ENCODE measurements at regions not wholly inside any gene's neighbourhood (a gene's known extent, or its start where the extent isn't known, plus 50 kb on each side); places are given as distances from the start of the nearest gene placed in this dataset.

DNA sequence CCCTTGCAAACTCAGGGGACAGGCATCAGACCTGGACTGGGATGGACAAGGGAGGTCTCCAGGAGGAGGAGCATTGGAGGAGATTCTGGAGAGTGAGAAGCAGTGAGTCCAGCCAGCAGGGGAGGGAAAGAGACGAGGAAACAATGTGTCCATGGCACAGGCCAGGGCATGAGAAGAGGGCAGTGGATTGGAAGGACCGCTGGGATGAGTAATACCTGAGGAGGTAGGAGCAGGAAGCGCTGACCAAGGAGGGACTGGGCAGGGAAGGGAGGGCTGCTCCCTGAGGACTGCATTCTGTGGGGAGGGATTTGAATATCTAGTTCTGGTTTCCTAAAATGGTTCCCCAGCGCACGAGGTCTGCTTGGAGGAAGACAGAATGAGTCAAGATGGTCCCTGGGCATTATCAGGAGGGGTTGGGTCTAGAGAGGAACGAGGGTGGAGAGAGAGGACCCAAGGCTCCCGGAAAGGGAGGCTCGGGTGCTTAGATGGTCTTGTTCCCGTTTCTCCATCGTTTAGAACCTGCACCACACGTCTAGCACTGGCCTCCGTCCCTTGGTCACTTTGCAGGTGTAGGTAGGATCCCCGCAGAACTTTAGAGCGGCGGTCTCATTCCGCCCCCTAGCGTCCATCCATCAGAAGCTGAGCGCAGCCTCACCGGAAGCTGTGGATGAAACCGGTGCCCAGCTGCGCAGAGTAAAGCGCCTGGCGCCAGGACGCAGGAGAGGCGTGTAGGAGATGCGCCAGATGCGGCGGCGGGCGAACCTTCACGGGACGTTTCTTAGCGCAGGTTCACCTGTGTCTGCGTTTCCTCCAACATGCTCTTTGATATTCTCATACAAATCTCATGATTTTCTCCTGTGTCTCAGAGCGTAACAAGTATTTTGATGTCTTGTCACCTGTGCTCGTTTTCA is 190.7 kb upstream of the NDN start:
- H3K4me2 ChIP-seq (ENCODE audit: insufficient read depth, insufficient read length, low read length) = peak overlapping the region; percentile 43
- no peak overlapping the region for H2BK12ac ChIP-seq (ENCODE audit: insufficient read length, low read depth, low read length)
- H3K23me2 ChIP-seq (ENCODE audit: insufficient read length, low read depth, low read length, poor library complexity, severe bottlenecking) = no peaks in the 10 kb centered on the region
- H3T11ph ChIP-seq (ENCODE audit: low read length) = no peak overlapping the region
- Mint-ChIP-seq H3K36me3 (ENCODE audit: insufficient read depth in 1 of 3, low read depth in 3 of 3) (peaks cover 0 to 2% (median 0%) of the 10 kb centered on the region in 3 experiments; a peak in 3 of 7 replicates), H3K9me3 (peaks cover 85 to 86% of the 10 kb centered on the region in 2 experiments), H3K27ac (no peak overlapping the region; a peak in 1 of 7 replicates), H3K4me1 (peaks cover 4 to 6% of the 10 kb centered on the region in 2 experiments; a peak in 3 of 4 replicates), H3K27me3 (ENCODE audit: low read depth) (peaks cover 8% of the 10 kb centered on the region), H3K4me3 (peak overlapping the region; percentile 50 to 67)
- no peak overlapping the region for H3K14ac ChIP-seq (ENCODE audit: insufficient read depth, low read length)
- H2BK120ac ChIP-seq (ENCODE audit: low read depth, low read length, poor library complexity, severe bottlenecking) = no peak overlapping the region
- TF ChIP-seq, protein P1, sequence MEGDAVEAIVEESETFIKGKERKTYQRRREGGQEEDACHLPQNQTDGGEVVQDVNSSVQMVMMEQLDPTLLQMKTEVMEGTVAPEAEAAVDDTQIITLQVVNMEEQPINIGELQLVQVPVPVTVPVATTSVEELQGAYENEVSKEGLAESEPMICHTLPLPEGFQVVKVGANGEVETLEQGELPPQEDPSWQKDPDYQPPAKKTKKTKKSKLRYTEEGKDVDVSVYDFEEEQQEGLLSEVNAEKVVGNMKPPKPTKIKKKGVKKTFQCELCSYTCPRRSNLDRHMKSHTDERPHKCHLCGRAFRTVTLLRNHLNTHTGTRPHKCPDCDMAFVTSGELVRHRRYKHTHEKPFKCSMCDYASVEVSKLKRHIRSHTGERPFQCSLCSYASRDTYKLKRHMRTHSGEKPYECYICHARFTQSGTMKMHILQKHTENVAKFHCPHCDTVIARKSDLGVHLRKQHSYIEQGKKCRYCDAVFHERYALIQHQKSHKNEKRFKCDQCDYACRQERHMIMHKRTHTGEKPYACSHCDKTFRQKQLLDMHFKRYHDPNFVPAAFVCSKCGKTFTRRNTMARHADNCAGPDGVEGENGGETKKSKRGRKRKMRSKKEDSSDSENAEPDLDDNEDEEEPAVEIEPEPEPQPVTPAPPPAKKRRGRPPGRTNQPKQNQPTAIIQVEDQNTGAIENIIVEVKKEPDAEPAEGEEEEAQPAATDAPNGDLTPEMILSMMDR (conservative IDR thresholded peaks at IDR 0.05) = peak; percentile 83
- H3K9me3 ChIP-seq (ENCODE audit: control insufficient read depth, low read depth, low read length) = peaks cover 25% of the 10 kb centered on the region
- no peak overlapping the region for H3K18ac ChIP-seq (ENCODE audit: insufficient read length, low read depth, low read length)
- H3K4ac ChIP-seq (ENCODE audit: low read depth, low read length) = no peak overlapping the region
- no peaks in the 10 kb centered on the region for H4K20me1 ChIP-seq (ENCODE audit: control insufficient read depth, insufficient read depth, insufficient read length)
- no peaks in the 10 kb centered on the region for H3K79me2 ChIP-seq (ENCODE audit: insufficient read depth, low read length)
- H2AK5ac ChIP-seq (ENCODE audit: insufficient read length, low read length) = no peak overlapping the region
- no peak overlapping the region for H3K23ac ChIP-seq (ENCODE audit: insufficient read length, low read depth, low read length)
- no peak overlapping the region for H2BK5ac ChIP-seq (ENCODE audit: insufficient read length, low read length)
- no peaks in the 10 kb centered on the region for H3K79me1 ChIP-seq (ENCODE audit: insufficient read depth, low read depth, low read length, poor library complexity, severe bottlenecking)
- no peak overlapping the region for H3K9ac ChIP-seq (ENCODE audit: extremely low read depth, insufficient read length, low read length)
- WGBS (ENCODE audit: extremely low coverage, insufficient read length, low lambda C conversion rate) = no CpG with 5 or more reads among the region's 36 CpGs
- peak; percentile 83 for DNase-seq
- no peak overlapping the region for H2BK15ac ChIP-seq (ENCODE audit: low read depth, low read length)
- no peak overlapping the region for H2AFZ ChIP-seq (ENCODE audit: low read length)
- no peak overlapping the region for H3K56ac ChIP-seq (ENCODE audit: insufficient read length, low read depth, low read length)
- no peak overlapping the region for H3K27ac ChIP-seq (ENCODE audit: insufficient read length, low read depth, low read length)
- H3K4me1 ChIP-seq (ENCODE audit: insufficient read depth, low read length) = no peaks in the 10 kb centered on the region
- H4K91ac ChIP-seq (ENCODE audit: insufficient read length, low read depth, low read length) = no peak overlapping the region
- H3K27me3 ChIP-seq (ENCODE audit: insufficient read depth, low read length) = no peaks in the 10 kb centered on the region
- H4K5ac ChIP-seq (ENCODE audit: insufficient read length, low read depth, low read length) = no peak overlapping the region
- H4K8ac ChIP-seq (replicated peaks; ENCODE audit: insufficient read length, low read depth, low read length) = no peak overlapping the region
- no peak overlapping the region for H2BK20ac ChIP-seq (ENCODE audit: low read depth, low read length, poor library complexity, severe bottlenecking)
